ENCODE measurements at regions not wholly inside any gene's neighbourhood (a gene's known extent, or its start where the extent isn't known, plus 50 kb on each side); places are given as distances from the start of the nearest gene placed in this dataset.

GRCh38 chr10:131437556-131438475 lies 126.3 kb upstream of the TCERG1L start:
- no peak for TF ChIP-seq CTCF (IDR thresholded peaks at IDR 0.05; ENCODE audit: low read depth, low read length)
- DNase-seq (ENCODE audit: extremely low read depth, low read depth) = no peak

- no peak for TF ChIP-seq CTCF (IDR thresholded peaks at IDR 0.05; ENCODE audit: low read depth, low read length)
Measured at GRCh38 chr10:131438665-131439064, 127.1 kb upstream of the TCERG1L start.

GRCh38 chr10:131439705-131440104 lies 128.2 kb upstream of the TCERG1L start:
- no peak for DNase-seq (ENCODE audit: extremely low read depth, low read depth)
- no peak for TF ChIP-seq CTCF (IDR thresholded peaks at IDR 0.05; ENCODE audit: low read depth, low read length)

More at GRCh38 chr10:131438665-131439064, 127.1 kb upstream of the TCERG1L start:
- no peak for DNase-seq (ENCODE audit: extremely low read depth, low read depth)

GRCh38 chr10:131440405-131441360 lies 129.2 kb upstream of the TCERG1L start:
- no peak for DNase-seq (ENCODE audit: extremely low read depth, low read depth)
- no peak for TF ChIP-seq CTCF (IDR thresholded peaks at IDR 0.05; ENCODE audit: low read depth, low read length)

GRCh38 chr10:131442271-131442670 lies 130.8 kb upstream of the TCERG1L start:
- no peak for TF ChIP-seq CTCF (IDR thresholded peaks at IDR 0.05; ENCODE audit: low read depth, low read length)
- no peak for DNase-seq (ENCODE audit: extremely low read depth, low read depth)

- no peak for TF ChIP-seq CTCF (IDR thresholded peaks at IDR 0.05; ENCODE audit: low read depth, low read length)
- DNase-seq (ENCODE audit: extremely low read depth, low read depth) = no peak
Measured at GRCh38 chr10:131444286-131444685, 132.8 kb upstream of the TCERG1L start.
